ENCODE measurements at regions not wholly inside any gene's neighbourhood (a gene's known extent, or its start where the extent isn't known, plus 50 kb on each side); places are given as distances from the start of the nearest gene placed in this dataset.

DNA sequence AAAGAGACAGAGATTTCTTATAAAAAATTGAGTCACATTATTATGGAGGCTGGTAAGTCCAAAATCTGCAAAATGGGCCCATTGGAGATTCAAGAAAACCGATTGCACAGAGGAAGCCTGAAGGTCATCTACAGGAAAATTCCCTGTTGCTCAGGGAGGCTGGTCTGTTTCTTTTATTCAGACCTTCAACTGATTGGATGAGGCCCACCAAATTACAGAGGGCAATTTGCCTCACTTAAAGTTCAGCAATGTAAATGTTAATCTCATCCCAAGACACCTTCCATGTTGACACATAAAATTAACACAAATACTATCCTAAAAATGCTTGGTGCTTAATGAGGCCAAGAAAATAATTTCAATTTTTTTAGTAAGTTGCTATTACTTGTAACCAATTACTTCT lies 219.2 kb upstream of the RUNX1 start:
- DNase-seq = no peak
- no peak overlapping the region for H3K4me3 Mint-ChIP-seq (ENCODE audit: unreplicated experiment)
- H3K4me1 Mint-ChIP-seq (ENCODE audit: low read depth, unreplicated experiment) = no peaks in the 10 kb centered on the region
- TF ChIP-seq, protein P1, sequence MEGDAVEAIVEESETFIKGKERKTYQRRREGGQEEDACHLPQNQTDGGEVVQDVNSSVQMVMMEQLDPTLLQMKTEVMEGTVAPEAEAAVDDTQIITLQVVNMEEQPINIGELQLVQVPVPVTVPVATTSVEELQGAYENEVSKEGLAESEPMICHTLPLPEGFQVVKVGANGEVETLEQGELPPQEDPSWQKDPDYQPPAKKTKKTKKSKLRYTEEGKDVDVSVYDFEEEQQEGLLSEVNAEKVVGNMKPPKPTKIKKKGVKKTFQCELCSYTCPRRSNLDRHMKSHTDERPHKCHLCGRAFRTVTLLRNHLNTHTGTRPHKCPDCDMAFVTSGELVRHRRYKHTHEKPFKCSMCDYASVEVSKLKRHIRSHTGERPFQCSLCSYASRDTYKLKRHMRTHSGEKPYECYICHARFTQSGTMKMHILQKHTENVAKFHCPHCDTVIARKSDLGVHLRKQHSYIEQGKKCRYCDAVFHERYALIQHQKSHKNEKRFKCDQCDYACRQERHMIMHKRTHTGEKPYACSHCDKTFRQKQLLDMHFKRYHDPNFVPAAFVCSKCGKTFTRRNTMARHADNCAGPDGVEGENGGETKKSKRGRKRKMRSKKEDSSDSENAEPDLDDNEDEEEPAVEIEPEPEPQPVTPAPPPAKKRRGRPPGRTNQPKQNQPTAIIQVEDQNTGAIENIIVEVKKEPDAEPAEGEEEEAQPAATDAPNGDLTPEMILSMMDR (IDR thresholded peaks at IDR 0.05; ENCODE audit: partially characterized antibody, unreplicated experiment) = no peak
- H3K36me3 Mint-ChIP-seq (ENCODE audit: unreplicated experiment) = peaks cover 4% of the 10 kb centered on the region
- H3K9me3 Mint-ChIP-seq (ENCODE audit: unreplicated experiment) = peaks cover 4% of the 10 kb centered on the region
- H3K27ac Mint-ChIP-seq (ENCODE audit: unreplicated experiment) = no peak overlapping the region
- peaks cover 6% of the 10 kb centered on the region for H3K27me3 Mint-ChIP-seq (ENCODE audit: unreplicated experiment)

DNA sequence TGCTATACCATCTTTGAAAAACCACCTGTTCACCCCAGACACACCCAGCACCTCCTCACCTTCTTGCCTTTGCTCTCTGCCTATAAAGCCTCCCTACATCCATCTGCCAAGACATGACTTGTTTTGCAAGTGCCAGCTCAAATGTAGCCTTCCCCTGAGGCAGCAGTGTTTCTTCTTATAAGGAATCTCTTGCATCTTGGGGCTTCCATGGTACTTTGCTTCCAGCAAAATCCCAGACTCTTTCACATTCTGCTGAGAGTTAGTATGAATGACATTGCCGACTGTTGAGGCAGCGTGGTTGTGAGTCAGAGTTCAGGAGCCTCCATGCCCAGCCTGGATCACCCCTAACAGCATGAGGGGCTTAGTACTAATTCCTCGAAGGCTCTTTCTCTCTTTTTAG lies 217.4 kb upstream of the RUNX1 start:
- no peak for DNase-seq
- no peaks in the 10 kb centered on the region for H3K4me1 Mint-ChIP-seq (ENCODE audit: low read depth, unreplicated experiment)
- H3K9me3 Mint-ChIP-seq (ENCODE audit: unreplicated experiment) = peaks cover 4% of the 10 kb centered on the region
- TF ChIP-seq, protein P1 (IDR thresholded peaks at IDR 0.05; ENCODE audit: partially characterized antibody, unreplicated experiment) = no peak
- peaks cover 6% of the 10 kb centered on the region for H3K27me3 Mint-ChIP-seq (ENCODE audit: unreplicated experiment)
- H3K27ac Mint-ChIP-seq (ENCODE audit: unreplicated experiment) = no peak overlapping the region
- no peak overlapping the region for H3K4me3 Mint-ChIP-seq (ENCODE audit: unreplicated experiment)
- peaks cover 4% of the 10 kb centered on the region for H3K36me3 Mint-ChIP-seq (ENCODE audit: unreplicated experiment)

DNA sequence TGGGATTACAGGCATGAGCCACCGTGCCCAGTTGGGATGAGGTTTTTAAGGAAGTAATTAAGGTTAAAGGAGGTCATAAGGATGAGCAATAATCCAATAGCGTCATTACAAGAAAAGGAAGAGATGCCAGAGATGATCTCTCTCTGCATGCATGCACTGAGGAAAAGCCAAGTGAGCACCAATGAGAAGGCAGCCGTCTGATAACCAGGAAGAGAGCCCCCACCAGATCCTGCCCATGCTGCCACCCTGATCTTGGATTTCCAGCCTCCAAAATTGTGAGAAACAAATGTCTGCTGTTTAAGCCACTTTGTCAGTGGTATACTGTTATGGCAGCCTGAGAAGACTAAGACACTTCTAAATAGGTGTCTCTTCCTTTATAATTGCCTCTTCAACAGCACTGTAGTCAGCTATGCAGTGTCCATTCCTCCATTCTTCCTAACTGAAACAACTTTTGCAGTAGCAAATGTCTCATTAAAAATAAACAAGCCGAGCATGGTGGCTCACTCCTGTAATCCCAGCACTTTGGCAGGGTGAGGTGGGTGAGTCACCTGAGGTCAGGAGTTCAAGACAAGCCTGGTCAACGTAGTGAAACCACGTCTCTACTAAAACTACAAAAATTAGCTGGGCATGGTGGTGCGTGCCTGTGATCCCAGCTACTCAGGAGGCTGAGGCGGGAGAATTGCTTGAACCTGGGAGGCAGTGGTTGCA lies 216.2 kb upstream of the RUNX1 start:
- peaks cover 6% of the 10 kb centered on the region for H3K27me3 Mint-ChIP-seq (ENCODE audit: unreplicated experiment)

DNA sequence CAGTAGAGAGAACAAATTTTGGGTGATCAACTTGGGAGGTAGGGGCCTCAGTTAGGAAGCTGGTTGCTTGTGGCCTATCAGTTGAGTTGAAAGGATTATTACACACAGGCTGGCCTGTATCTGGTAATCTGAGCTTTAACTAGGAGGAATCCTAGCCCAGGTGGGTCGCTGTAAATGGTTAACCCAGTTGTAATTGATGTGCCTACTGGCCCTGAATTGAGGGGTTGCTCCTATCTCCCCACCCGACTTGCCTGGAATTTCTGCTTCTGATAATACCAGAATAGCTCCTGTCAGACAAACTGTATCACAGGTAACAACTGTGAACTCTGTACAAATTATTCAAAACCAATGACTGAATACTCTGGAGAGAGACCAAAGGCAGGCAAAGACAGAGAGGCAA lies 210.4 kb upstream of the RUNX1 start:
- H3K4me1 Mint-ChIP-seq (ENCODE audit: low read depth, unreplicated experiment) = peaks cover 17% of the 10 kb centered on the region
- no peak overlapping the region for H3K27ac Mint-ChIP-seq (ENCODE audit: unreplicated experiment)
- TF ChIP-seq, protein P1 (IDR thresholded peaks at IDR 0.05; ENCODE audit: partially characterized antibody, unreplicated experiment) = no peak
- H3K4me3 Mint-ChIP-seq (ENCODE audit: unreplicated experiment) = no peak overlapping the region
- no peak for DNase-seq
- no peaks in the 10 kb centered on the region for H3K9me3 Mint-ChIP-seq (ENCODE audit: unreplicated experiment)
- H3K27me3 Mint-ChIP-seq (ENCODE audit: unreplicated experiment) = no peaks in the 10 kb centered on the region
- no peaks in the 10 kb centered on the region for H3K36me3 Mint-ChIP-seq (ENCODE audit: unreplicated experiment)

More for the DNA sequence above, 216.2 kb upstream of the RUNX1 start:
- H3K36me3 Mint-ChIP-seq (ENCODE audit: unreplicated experiment) = peaks cover 4% of the 10 kb centered on the region
- TF ChIP-seq, protein P1 (IDR thresholded peaks at IDR 0.05; ENCODE audit: partially characterized antibody, unreplicated experiment) = no peak
- H3K4me1 Mint-ChIP-seq (ENCODE audit: low read depth, unreplicated experiment) = no peaks in the 10 kb centered on the region
- no peak overlapping the region for H3K27ac Mint-ChIP-seq (ENCODE audit: unreplicated experiment)
- DNase-seq = no peak
- H3K4me3 Mint-ChIP-seq (ENCODE audit: unreplicated experiment) = no peak overlapping the region
- H3K9me3 Mint-ChIP-seq (ENCODE audit: unreplicated experiment) = no peaks in the 10 kb centered on the region

DNA sequence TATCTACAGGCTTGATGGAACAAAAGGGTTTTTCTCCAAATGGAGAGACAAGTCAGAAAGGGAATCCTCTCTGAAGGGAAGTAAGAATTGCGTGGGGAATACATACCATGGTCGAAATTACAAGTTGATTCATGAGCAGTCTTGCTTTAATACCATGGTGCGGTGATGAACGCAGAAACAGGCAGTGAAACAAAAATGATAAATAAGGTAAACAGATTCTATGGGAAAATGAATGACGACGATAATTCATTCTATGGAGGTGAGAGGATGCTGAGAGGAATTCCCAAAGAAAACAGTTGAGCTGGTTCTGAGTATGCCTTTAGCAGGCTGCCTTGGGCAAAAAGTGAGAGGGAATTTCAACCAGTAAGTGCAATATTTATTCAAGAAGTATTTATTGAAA lies 209.4 kb upstream of the RUNX1 start:
- Mint-ChIP-seq H3K27me3 (ENCODE audit: unreplicated experiment) (no peaks in the 10 kb centered on the region), H3K27ac (ENCODE audit: unreplicated experiment) (no peak overlapping the region), H3K9me3 (ENCODE audit: unreplicated experiment) (no peaks in the 10 kb centered on the region), H3K4me1 (ENCODE audit: low read depth, unreplicated experiment) (peaks cover 17% of the 10 kb centered on the region), H3K4me3 (ENCODE audit: unreplicated experiment) (no peak overlapping the region), H3K36me3 (ENCODE audit: unreplicated experiment) (no peaks in the 10 kb centered on the region)
- TF ChIP-seq, protein P1 (IDR thresholded peaks at IDR 0.05; ENCODE audit: partially characterized antibody, unreplicated experiment) = no peak
- no peak for DNase-seq
